C1 segment of cervical spinal cord (tissue), 14 donors: ENCODE measurements at regions not wholly inside any gene's neighbourhood (a gene's known extent, or its start where the extent isn't known, plus 50 kb on each side); places are given as distances from the start of the nearest gene placed in this dataset.

ENCODE experiments used
- DNase-seq, 14 donors: peaks; one replicate each; lab custom pipeline; 2025; lab: John Stamatoyannopoulos, UW

DNA sequence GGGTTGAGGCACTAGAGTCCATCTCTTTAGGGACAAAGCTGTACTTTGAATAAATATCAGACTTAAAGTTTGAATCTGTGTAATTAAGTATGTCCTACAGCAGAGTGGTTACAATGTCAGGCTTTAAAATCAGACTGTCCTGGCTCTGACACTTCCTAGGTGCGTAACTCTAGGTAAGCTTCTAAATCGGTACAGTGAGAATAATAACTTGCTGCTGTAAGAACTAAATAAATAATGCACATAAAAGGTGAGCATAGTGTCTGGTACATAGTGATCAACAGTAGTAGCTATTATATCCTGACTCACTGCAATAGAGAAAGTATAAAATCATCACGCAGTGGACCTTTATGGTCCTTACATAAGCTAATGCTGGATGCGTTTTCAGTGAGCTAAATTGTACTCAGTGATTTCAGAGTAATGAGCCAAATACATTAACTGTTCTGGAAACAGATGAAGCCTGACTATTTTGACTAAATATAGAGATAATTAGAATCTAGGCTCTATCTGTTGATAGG is 72.2 kb upstream of the PDK4 start:
- no peak for DNase-seq

DNA sequence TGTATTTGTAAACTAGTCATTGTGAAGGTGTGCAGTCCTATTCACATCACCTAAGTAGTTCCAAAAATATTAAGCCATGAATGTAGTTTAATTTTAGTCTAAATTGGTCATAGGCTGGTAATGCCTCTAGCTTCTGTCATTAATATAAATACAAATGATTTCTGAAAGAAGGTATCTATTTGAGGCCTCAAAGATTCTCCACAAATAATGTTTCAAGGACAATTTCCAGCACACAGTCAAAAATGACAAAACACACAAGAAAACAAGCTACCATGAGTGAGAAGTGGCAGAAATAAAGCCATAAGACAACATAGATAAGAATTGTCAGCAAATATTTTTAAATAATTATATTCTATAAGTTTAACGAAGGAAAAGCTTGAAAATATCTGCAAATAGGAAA is 66.7 kb upstream of the PDK4 start:
- DNase-seq = no peak

DNA sequence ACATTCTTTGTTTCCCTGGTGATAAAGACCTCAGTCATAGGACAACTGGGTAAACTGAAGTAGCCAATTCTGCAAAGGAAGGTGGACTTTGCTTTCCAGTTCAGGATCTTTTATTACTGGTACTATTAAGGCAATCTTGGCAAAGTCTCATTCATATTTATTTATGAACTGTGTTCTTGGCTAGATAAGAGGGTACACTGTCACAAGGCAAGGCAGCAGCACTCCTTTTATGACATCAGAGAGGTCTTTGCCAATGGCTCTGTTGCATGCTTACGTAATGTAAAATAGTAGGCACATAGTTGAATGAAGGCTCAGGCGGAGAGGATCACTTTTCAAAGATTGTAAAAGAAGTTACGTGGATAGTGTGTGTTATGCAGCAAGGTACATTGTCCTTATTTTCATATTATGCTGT is 63.7 kb upstream of the PDK4 start:
- no peak for DNase-seq

- no peak for DNase-seq
Observed at GRCh38 chr7:95658676-95659075, 62.4 kb upstream of the PDK4 start.

DNA sequence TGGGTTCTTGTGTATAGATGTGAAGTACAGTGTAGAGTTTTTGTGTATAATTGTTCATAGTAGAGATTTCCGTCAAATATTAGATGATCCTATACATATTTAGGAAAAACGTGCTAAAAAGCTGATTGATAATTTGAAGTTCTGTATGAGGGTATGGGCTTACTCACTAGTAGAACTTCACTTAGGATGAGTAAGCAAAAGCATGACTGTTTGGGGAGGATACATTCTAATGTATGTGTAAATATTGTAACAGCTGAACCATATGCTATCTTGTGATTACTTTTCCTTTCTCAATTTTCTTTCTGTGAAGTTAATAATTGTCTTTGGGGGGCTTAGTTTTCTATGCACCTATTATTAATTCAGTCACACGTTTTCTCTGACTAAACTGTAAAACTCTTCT is 53.2 kb upstream of the PDK4 start:
- no peak for DNase-seq

- DNase-seq = no peak
Observed at GRCh38 chr7:95646350-95646749, 50.0 kb upstream of the PDK4 start.
